ENCODE measurements at regions not wholly inside any gene's neighbourhood (a gene's known extent, or its start where the extent isn't known, plus 50 kb on each side); places are given as distances from the start of the nearest gene placed in this dataset.
A peak's percentile ranks its signal among the peaks of the same experiment; 100 is the strongest.

DNA sequence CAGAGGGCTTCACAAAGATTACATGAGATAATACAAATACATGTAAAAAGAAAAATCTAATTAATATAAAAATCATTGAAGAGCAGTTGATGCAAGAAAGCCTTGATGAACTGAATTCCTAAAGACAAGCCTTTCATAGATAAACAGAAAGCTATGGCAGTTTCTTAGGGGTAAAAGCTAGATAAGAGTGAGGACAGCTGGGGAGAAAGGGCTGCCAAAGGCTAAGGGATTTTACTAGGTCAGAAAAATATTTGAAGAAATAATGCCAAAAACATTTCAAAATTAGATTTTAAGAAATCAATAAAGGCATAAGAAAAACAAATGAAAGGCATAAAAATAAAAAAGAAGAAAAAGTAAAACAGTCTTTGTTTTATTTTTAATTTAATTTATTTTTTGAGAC lies 107.9 kb upstream of the ZNF366 start:
- H3K4me3 ChIP-seq (ENCODE audit: low read depth, low read length), result no peak overlapping the region
- TF ChIP-seq, protein P1, sequence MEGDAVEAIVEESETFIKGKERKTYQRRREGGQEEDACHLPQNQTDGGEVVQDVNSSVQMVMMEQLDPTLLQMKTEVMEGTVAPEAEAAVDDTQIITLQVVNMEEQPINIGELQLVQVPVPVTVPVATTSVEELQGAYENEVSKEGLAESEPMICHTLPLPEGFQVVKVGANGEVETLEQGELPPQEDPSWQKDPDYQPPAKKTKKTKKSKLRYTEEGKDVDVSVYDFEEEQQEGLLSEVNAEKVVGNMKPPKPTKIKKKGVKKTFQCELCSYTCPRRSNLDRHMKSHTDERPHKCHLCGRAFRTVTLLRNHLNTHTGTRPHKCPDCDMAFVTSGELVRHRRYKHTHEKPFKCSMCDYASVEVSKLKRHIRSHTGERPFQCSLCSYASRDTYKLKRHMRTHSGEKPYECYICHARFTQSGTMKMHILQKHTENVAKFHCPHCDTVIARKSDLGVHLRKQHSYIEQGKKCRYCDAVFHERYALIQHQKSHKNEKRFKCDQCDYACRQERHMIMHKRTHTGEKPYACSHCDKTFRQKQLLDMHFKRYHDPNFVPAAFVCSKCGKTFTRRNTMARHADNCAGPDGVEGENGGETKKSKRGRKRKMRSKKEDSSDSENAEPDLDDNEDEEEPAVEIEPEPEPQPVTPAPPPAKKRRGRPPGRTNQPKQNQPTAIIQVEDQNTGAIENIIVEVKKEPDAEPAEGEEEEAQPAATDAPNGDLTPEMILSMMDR (IDR thresholded peaks at IDR 0.05; ENCODE audit: low read depth, low read length), result no peak
- no peak for DNase-seq (ENCODE audit: low read depth, low spot score)
- in situ Hi-C loops (cut with HindIII; ENCODE audit: low sequenced_read_pairs), result no loop called here

GRCh38 chr5:72613515-72613914 lies 106.3 kb upstream of the ZNF366 start:
- no peak overlapping the region for H3K4me3 ChIP-seq (ENCODE audit: low read depth, low read length)
- TF ChIP-seq, protein P1 (IDR thresholded peaks at IDR 0.05; ENCODE audit: low read depth, low read length), result no peak
- in situ Hi-C loops (cut with HindIII; ENCODE audit: low sequenced_read_pairs), result no loop called here
- no peak for DNase-seq (ENCODE audit: low read depth, low spot score)

DNA sequence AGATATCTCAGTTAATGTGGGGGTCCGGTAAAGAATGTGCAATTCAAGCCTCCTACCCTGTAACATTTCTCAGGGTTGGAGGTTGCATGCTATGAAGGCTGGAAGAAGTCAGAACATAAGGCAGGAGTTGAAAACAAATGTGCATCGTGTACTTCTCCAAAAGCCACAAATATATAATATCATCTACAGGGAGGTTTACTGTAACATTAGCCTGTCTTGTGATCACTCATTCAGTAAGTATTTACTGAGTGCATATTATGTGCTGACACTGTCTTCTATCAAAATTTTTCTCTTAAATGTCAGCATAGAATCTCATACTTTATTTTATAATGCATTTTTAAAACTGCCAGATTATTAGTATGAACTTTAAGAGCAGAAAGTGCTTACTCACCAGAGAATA lies 105.6 kb upstream of the ZNF366 start:
- no peak for DNase-seq (ENCODE audit: low read depth, low spot score)
- TF ChIP-seq, protein P1 (IDR thresholded peaks at IDR 0.05; ENCODE audit: low read depth, low read length), result no peak
- H3K4me3 ChIP-seq (ENCODE audit: low read depth, low read length), result no peak overlapping the region
- in situ Hi-C loops (cut with HindIII; ENCODE audit: low sequenced_read_pairs), result no loop called here

DNA sequence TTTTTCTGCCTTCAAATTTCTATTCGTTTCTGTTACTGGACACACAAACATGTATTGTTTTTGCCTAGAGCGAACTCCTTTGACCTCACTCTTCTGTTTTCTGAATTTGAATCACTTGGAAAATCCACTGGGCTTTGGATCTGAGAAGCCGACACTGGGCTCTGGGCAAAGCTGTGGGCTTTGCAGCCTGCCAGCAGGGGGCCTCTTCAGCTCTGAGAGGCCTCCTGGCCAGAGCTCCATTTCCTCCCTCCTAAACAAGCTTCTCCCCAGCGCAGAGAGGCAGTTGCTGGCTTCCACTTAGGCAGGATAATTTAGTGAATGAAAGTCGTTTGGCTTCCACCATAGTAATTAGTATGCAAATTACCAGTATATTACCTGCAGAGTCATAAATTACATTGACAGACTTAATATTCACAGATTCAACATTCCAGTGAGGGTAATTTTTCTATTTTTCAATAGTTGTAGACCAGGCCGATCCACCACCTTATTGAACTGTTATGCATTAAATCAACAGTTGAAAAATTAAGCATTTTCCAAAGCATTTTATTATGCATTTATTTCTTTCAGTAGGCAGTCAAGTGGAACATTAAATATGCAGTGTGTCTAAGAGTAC lies 104.0 kb upstream of the ZNF366 start:
- TF ChIP-seq, protein P1 (IDR thresholded peaks at IDR 0.05; ENCODE audit: low read depth, low read length), result peak; percentile 99
- peak; percentile 81 for DNase-seq (ENCODE audit: low read depth, low spot score)
- no peak overlapping the region for H3K4me3 ChIP-seq (ENCODE audit: low read depth, low read length)
- in situ Hi-C loops (cut with HindIII; ENCODE audit: low sequenced_read_pairs), result no loop called here

DNA sequence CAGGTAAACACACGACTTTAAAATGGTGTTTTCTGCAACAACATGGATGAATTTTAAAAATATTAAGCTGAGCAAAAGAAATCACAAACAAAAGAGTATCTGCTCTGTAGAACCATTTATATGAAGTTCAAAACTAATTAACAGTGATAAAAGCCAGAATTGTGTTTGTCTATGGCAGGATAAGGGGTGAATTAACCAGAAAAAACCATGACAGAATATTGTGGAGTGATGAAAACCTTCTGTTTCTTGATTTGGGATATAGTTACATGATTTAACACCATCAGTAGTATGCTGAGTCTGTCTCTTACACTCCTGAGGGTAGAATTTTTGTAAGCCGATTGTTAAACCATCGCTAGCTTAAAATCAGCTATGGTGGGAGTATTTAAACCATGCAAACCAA lies 101.7 kb upstream of the ZNF366 start:
- no peak for DNase-seq (ENCODE audit: low read depth, low spot score)
- H3K4me3 ChIP-seq (ENCODE audit: low read depth, low read length), result no peak overlapping the region
- TF ChIP-seq, protein P1 (IDR thresholded peaks at IDR 0.05; ENCODE audit: low read depth, low read length), result no peak
- in situ Hi-C loops (cut with HindIII; ENCODE audit: low sequenced_read_pairs), result no loop called here

GRCh38 chr5:72608297-72608696 lies 101.1 kb upstream of the ZNF366 start:
- no peak overlapping the region for H3K4me3 ChIP-seq (ENCODE audit: low read depth, low read length)
- in situ Hi-C loops (cut with HindIII; ENCODE audit: low sequenced_read_pairs), result no loop called here
- TF ChIP-seq, protein P1 (IDR thresholded peaks at IDR 0.05; ENCODE audit: low read depth, low read length), result no peak
- DNase-seq (ENCODE audit: low read depth, low spot score), result peak; percentile 73

All from astrocyte of the spinal cord (primary cell).